Hepatocyte (in vitro differentiated cells): ENCODE measurements at regions not wholly inside any gene's neighbourhood (a gene's known extent, or its start where the extent isn't known, plus 50 kb on each side); places are given as distances from the start of the nearest gene placed in this dataset.
A peak's percentile ranks its signal among the peaks of the same experiment; 100 is the strongest.

Experiments
- DNase-seq: peaks from one replicate; pipeline ENCODE4 v3.0.0-alpha.2; 2016; ENCODE audit warnings: low spot score
- H2AFZ ChIP-seq: fragments of 200-600 bp; sonication (generic); 2 replicates; pipeline ENCODE4 v1.6.0; 2016; ENCODE audit warnings: antibody characterized with exemption, mild to moderate bottlenecking
- H3K27ac ChIP-seq: fragments of 200-600 bp; sonication (generic); 2 replicates; pipeline ENCODE4 v1.5.1; 2016; ENCODE audit warnings: mild to moderate bottlenecking
- H3K27me3 ChIP-seq: fragments of 200-600 bp; sonication (generic); 2 replicates; pipeline ENCODE4 v1.6.1; 2016
- H3K36me3 ChIP-seq: fragments of 200-600 bp; sonication (generic); replicated peaks from 2 replicates; pipeline ENCODE4 v1.5.1; 2016; ENCODE audit warnings: low read depth; ENCODE audit not compliant: insufficient read depth
- H3K4me1 ChIP-seq: fragments of 200-600 bp; sonication (generic); 2 replicates; pipeline ENCODE4 v1.5.1; 2016; ENCODE audit warnings: mild to moderate bottlenecking, moderate library complexity; ENCODE audit not compliant: insufficient read depth
- H3K4me2 ChIP-seq: fragments of 200-600 bp; sonication (generic); 2 replicates; pipeline ENCODE4 v1.6.0; 2016
- H3K4me3 ChIP-seq: fragments of 200-600 bp; sonication (generic); 2 replicates; pipeline ENCODE4 v1.5.1; 2016; ENCODE audit warnings: mild to moderate bottlenecking
- H3K79me2 ChIP-seq: fragments of 200-600 bp; sonication (generic); 2 replicates; pipeline ENCODE4 v1.6.0; 2017; ENCODE audit warnings: mild to moderate bottlenecking
- H3K9me2 ChIP-seq: fragments of 200-600 bp; sonication (generic); replicated peaks from 2 replicates; pipeline ENCODE4 v1.6.0; 2017; ENCODE audit warnings: mild to moderate bottlenecking; ENCODE audit not compliant: insufficient read depth
- H3K9me3 ChIP-seq: fragments of 200-600 bp; sonication (generic); 2 replicates; pipeline ENCODE4 v1.5.1; 2016; ENCODE audit warnings: low read depth, mild to moderate bottlenecking
- H4K20me1 ChIP-seq: fragments of 200-600 bp; sonication (generic); 2 replicates; pipeline ENCODE4 v1.6.0; 2016; ENCODE audit warnings: mild to moderate bottlenecking; ENCODE audit not compliant: insufficient read depth, poor library complexity, severe bottlenecking
- EZH2 ChIP-seq: fragments of 200-600 bp; sonication (generic); IDR thresholded peaks from 2 replicates; pipeline ENCODE4 v1.6.1; 2016; ENCODE audit warnings: antibody characterized with exemption, mild to moderate bottlenecking, borderline replicate concordance
- EZH2phosphoT487 ChIP-seq: fragments of 200-600 bp; sonication (generic); IDR thresholded peaks from one replicate; pipeline ENCODE4 v1.6.1; 2018; ENCODE audit warnings: antibody characterized with exemption, mild to moderate bottlenecking, low read depth, moderate library complexity; ENCODE audit not compliant: unreplicated experiment, severe bottlenecking
- WGBS: methylation state at CpG from one replicate; pipeline ENCODE4 v1.1.6; 2016; ENCODE audit warnings: low lambda C conversion rate; ENCODE audit errors: missing lambda C conversion rate; 5-methylcytosine and 5-hydroxymethylcytosine counted together
- TF ChIP-seq, protein P1 (sequence below): fragments of 200-600 bp; sonication (generic); IDR thresholded peaks from 2 replicates; pipeline ENCODE4 v1.5.1; 2016; ENCODE audit warnings: antibody characterized with exemption, mild to moderate bottlenecking; ENCODE audit not compliant: poor library complexity

DNA sequence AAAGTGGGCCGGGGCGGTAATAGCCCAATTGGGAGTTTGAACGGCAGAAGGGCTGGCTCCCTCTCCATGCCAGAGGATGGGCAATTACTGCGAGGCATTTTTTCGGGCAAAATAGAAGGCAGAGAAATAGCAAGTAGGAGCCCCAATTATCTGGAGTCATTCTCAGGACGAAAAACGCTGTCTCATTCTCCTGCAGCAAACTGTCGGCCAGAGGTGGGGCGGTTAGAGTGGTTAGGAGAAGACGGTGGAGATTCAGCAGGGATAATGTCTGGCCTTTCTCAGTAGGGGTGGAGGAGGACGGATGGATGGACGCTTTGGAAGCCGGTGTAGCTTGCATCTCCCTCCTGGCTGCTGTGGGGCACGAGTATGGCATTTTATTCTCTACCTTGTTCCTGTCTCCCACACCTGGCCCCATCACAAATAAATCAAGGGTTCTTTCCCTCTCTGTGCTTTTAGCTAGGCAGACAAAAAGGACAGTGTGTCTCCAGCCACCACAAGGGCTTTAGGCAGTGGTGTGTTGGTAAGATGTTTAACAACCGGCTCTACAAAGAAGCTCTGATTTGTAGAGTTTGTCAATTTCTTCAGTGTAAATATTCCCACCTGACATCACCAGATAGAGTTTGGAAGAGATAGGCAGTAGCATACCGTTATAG is 140.5 kb upstream of the LHX5 start:
- Histone ChIP-seq H3K27me3 (peaks cover 77% of the 10 kb centered on the region), H3K36me3 (no peaks in the 10 kb centered on the region), H3K27ac (no peak overlapping the region), H3K4me3 (no peak overlapping the region), H3K9me2 (no peaks in the 10 kb centered on the region), H3K79me2 (no peaks in the 10 kb centered on the region), H3K4me1 (no peaks in the 10 kb centered on the region), H4K20me1 (no peaks in the 10 kb centered on the region), H3K9me3 (no peaks in the 10 kb centered on the region), H2AFZ (no peak overlapping the region), H3K4me2 (no peak overlapping the region)
- 48% methylated on average over 16 of the region's 16 CpGs for WGBS
- DNase-seq = no peak
- TF ChIP-seq, protein P1, sequence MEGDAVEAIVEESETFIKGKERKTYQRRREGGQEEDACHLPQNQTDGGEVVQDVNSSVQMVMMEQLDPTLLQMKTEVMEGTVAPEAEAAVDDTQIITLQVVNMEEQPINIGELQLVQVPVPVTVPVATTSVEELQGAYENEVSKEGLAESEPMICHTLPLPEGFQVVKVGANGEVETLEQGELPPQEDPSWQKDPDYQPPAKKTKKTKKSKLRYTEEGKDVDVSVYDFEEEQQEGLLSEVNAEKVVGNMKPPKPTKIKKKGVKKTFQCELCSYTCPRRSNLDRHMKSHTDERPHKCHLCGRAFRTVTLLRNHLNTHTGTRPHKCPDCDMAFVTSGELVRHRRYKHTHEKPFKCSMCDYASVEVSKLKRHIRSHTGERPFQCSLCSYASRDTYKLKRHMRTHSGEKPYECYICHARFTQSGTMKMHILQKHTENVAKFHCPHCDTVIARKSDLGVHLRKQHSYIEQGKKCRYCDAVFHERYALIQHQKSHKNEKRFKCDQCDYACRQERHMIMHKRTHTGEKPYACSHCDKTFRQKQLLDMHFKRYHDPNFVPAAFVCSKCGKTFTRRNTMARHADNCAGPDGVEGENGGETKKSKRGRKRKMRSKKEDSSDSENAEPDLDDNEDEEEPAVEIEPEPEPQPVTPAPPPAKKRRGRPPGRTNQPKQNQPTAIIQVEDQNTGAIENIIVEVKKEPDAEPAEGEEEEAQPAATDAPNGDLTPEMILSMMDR = no peak
- peak; percentile 43 for TF ChIP-seq EZH2

DNA sequence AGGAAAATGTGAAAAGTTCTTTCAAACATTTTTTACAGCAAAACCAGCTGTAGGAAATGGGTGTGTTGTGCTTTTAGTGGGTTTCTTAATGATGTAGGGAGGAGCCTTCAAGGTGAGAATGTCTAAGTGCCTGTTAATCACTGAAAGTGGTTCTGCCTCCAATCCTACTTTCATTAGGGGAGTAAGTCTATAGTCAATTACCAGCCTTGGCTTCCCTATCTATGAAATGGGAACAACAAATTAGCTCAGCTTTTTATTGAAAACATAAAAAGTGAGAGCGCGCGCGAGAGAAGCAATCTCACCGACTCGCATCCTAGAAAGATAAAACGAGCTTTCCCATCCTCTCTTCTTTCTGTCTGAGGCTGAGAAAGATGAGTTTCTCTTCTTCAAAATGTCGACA is 140.0 kb upstream of the LHX5 start:
- Histone ChIP-seq H4K20me1 (no peaks in the 10 kb centered on the region), H3K4me1 (no peaks in the 10 kb centered on the region), H3K27me3 (peaks cover 75% of the 10 kb centered on the region), H3K36me3 (no peaks in the 10 kb centered on the region), H3K27ac (no peak overlapping the region), H3K79me2 (no peaks in the 10 kb centered on the region), H3K4me3 (no peak overlapping the region), H2AFZ (no peak overlapping the region), H3K9me3 (no peaks in the 10 kb centered on the region), H3K9me2 (no peaks in the 10 kb centered on the region), H3K4me2 (no peak overlapping the region)
- no peak for DNase-seq
- WGBS = 65% methylated on average over 8 of the region's 8 CpGs
- TF ChIP-seq, protein P1 = no peak
- TF ChIP-seq EZH2 (no peak), EZH2phosphoT487 (no peak)

DNA sequence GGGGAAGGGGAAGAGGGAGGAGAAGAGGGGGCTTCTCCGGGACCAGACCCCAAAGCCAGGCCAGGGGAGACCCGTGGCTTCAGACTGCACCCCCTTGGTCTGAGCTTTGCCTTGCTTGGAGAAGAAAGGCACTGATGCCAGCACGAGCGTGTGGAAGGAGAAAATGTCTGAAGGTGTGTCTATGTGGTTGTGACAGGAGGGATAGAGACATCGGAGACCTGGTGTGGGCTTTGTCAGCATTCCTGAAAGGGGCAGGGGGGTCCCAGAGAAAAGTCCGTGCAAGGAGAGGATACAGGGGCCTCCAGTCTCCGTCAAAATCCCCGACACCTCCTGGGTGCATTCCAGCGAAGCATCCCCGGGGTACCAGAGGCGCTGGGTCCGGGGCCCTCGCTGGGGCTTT is 139.0 kb upstream of the LHX5 start:
- H3K79me2 ChIP-seq = no peaks in the 10 kb centered on the region
- no peak for DNase-seq
- H3K27ac ChIP-seq = no peak overlapping the region
- H3K4me2 ChIP-seq = no peak overlapping the region
- H4K20me1 ChIP-seq = no peaks in the 10 kb centered on the region
- H3K36me3 ChIP-seq = no peaks in the 10 kb centered on the region
- H3K27me3 ChIP-seq = peaks cover 65% of the 10 kb centered on the region
- no peak overlapping the region for H2AFZ ChIP-seq
- H3K4me3 ChIP-seq = no peak overlapping the region
- WGBS = 6% methylated on average over 13 of the region's 13 CpGs
- no peaks in the 10 kb centered on the region for H3K9me2 ChIP-seq
- no peaks in the 10 kb centered on the region for H3K4me1 ChIP-seq
- TF ChIP-seq EZH2phosphoT487 = no peak
- no peak for TF ChIP-seq EZH2
- TF ChIP-seq, protein P1 = no peak
- no peaks in the 10 kb centered on the region for H3K9me3 ChIP-seq
